ENCODE measurements at regions not wholly inside any gene's neighbourhood (a gene's known extent, or its start where the extent isn't known, plus 50 kb on each side); places are given as distances from the start of the nearest gene placed in this dataset.

DNA sequence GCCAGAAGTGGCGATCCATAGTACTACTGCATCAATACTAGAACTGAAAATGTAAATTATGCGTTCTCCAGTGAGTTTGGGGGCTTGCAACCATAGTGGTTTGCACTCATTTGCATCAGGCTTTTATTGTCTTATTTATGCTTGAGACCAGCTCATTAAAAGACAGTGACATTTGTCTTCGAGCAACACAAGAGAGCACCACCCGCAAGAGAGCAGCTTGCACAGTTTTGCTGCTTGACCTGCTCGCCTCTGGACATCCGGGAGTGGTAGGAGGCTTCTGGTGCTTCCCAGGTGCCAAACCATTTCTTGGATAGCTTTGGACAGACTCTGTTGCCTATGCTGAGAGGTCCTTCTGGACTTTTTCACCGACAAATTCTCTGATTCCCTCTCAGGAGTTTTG lies 294.6 kb downstream of the MEX3B start:
- Histone ChIP-seq H3K56ac (ENCODE audit: insufficient read length, low read depth, low read length) (no peak overlapping the region), H3K4me1 (ENCODE audit: insufficient read depth, low read length) (peaks cover 12% of the 10 kb centered on the region), H4K91ac (ENCODE audit: insufficient read length, low read depth, low read length) (no peak overlapping the region), H2AFZ (ENCODE audit: low read length) (no peak overlapping the region), H3T11ph (ENCODE audit: low read length) (no peak overlapping the region), H3K4ac (ENCODE audit: low read depth, low read length) (no peak overlapping the region), H2BK20ac (ENCODE audit: low read depth, low read length, poor library complexity, severe bottlenecking) (no peak overlapping the region), H3K27ac (ENCODE audit: insufficient read length, low read depth, low read length) (no peak overlapping the region), H3K14ac (ENCODE audit: insufficient read depth, low read length) (no peak overlapping the region), H3K4me2 (ENCODE audit: insufficient read depth, insufficient read length, low read length) (no peak overlapping the region), H4K5ac (ENCODE audit: insufficient read length, low read depth, low read length) (no peak overlapping the region), H2AK5ac (ENCODE audit: insufficient read length, low read length) (no peak overlapping the region), H3K23me2 (ENCODE audit: insufficient read length, low read depth, low read length, poor library complexity, severe bottlenecking) (no peaks in the 10 kb centered on the region), H2BK12ac (ENCODE audit: insufficient read length, low read depth, low read length) (no peak overlapping the region), H2BK5ac (ENCODE audit: insufficient read length, low read length) (no peak overlapping the region), H3K9me3 (ENCODE audit: control insufficient read depth, low read depth, low read length) (no peaks in the 10 kb centered on the region), H2BK15ac (ENCODE audit: low read depth, low read length) (no peak overlapping the region), H3K79me1 (ENCODE audit: insufficient read depth, low read depth, low read length, poor library complexity, severe bottlenecking) (no peaks in the 10 kb centered on the region), H3K9ac (ENCODE audit: extremely low read depth, insufficient read length, low read length) (no peak overlapping the region), H3K18ac (ENCODE audit: insufficient read length, low read depth, low read length) (no peak overlapping the region), H3K23ac (ENCODE audit: insufficient read length, low read depth, low read length) (no peak overlapping the region), H4K20me1 (ENCODE audit: control insufficient read depth, insufficient read depth, insufficient read length) (no peaks in the 10 kb centered on the region), H2BK120ac (ENCODE audit: low read depth, low read length, poor library complexity, severe bottlenecking) (no peak overlapping the region), H3K79me2 (ENCODE audit: insufficient read depth, low read length) (no peaks in the 10 kb centered on the region), H3K27me3 (ENCODE audit: insufficient read depth, low read length) (no peaks in the 10 kb centered on the region), H4K8ac (replicated peaks; ENCODE audit: insufficient read length, low read depth, low read length) (no peak overlapping the region)
- no peaks in the 10 kb centered on the region; a peak in 1 of 5 replicates for H3K9me3 Mint-ChIP-seq
- H3K4me3 Mint-ChIP-seq, result no peak overlapping the region
- peaks cover 37 to 39% of the 10 kb centered on the region in 2 experiments for H3K4me1 Mint-ChIP-seq
- TF ChIP-seq, protein P1, sequence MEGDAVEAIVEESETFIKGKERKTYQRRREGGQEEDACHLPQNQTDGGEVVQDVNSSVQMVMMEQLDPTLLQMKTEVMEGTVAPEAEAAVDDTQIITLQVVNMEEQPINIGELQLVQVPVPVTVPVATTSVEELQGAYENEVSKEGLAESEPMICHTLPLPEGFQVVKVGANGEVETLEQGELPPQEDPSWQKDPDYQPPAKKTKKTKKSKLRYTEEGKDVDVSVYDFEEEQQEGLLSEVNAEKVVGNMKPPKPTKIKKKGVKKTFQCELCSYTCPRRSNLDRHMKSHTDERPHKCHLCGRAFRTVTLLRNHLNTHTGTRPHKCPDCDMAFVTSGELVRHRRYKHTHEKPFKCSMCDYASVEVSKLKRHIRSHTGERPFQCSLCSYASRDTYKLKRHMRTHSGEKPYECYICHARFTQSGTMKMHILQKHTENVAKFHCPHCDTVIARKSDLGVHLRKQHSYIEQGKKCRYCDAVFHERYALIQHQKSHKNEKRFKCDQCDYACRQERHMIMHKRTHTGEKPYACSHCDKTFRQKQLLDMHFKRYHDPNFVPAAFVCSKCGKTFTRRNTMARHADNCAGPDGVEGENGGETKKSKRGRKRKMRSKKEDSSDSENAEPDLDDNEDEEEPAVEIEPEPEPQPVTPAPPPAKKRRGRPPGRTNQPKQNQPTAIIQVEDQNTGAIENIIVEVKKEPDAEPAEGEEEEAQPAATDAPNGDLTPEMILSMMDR (conservative IDR thresholded peaks at IDR 0.05), result no peak
- no peak overlapping the region for H3K27ac Mint-ChIP-seq
- no peak for DNase-seq
- no peaks in the 10 kb centered on the region for H3K27me3 Mint-ChIP-seq (ENCODE audit: low read depth)
- H3K36me3 Mint-ChIP-seq (ENCODE audit: insufficient read depth in 1 of 3, low read depth in 3 of 3), result peaks cover 0 to 2% (median 0%) of the 10 kb centered on the region in 3 experiments; a peak in 1 of 7 replicates
- no CpG with 5 or more reads among the region's 7 CpGs for WGBS (ENCODE audit: extremely low coverage, insufficient read length, low lambda C conversion rate)

Measured in H9 (cell line).